ENCODE measurements at regions not wholly inside any gene's neighbourhood (a gene's known extent, or its start where the extent isn't known, plus 50 kb on each side); places are given as distances from the start of the nearest gene placed in this dataset.
"Not testable (repeated sequence)": the region's sequence is repeated elsewhere in the genome, so short reads cannot be mapped to it uniquely, and the experiment has no call there.

GRCh38 chrX:40224658-40225057, 126.9 kb upstream of the BCOR start:
- H3K27me3 ChIP-seq, result no peaks in the 10 kb centered on the region
- H3K4me1 ChIP-seq, result no peaks in the 10 kb centered on the region
- peaks cover 0 to 19% (median 0%) of the 10 kb centered on the region in 11 donors for H3K9me3 ChIP-seq
- no peaks in the 10 kb centered on the region for H3K36me3 ChIP-seq
- ATAC-seq (no peak), DNase-seq (no peak)
- no peak overlapping the region for H3K4me3 ChIP-seq
- 77 to 85% methylated on average over 2 of the region's 2 CpGs for WGBS, 2 donors
- intact Hi-C loops (cut with DNase I), result no loop called here
- TF ChIP-seq CTCF (IDR thresholded peaks at IDR 0.05), result no peak
- H3K27ac ChIP-seq, result no peak overlapping the region

- H3K4me1 ChIP-seq; intact Hi-C loops (cut with DNase I); H3K27ac ChIP-seq; H3K4me3 ChIP-seq; H3K27me3 ChIP-seq; ATAC-seq; DNase-seq; H3K36me3 ChIP-seq: not testable (repeated sequence)
- H3K9me3 ChIP-seq, result peaks cover 0 to 19% (median 0%) of the 10 kb centered on the region in 11 donors
Measured at GRCh38 chrX:40222612-40223011, 124.9 kb upstream of the BCOR start.

GRCh38 chrX:40213092-40213491, 115.3 kb upstream of the BCOR start:
- WGBS, 2 donors, result 87 to 89% methylated on average over 3 of the region's 3 CpGs
- Histone ChIP-seq H3K4me3 (no peak overlapping the region), H3K4me1 (no peaks in the 10 kb centered on the region), H3K27ac (no peak overlapping the region), H3K36me3 (no peaks in the 10 kb centered on the region), H3K9me3 (peaks cover 0 to 12% (median 0%) of the 10 kb centered on the region in 11 donors), H3K27me3 (no peaks in the 10 kb centered on the region)
- ATAC-seq (no peak), DNase-seq (no peak)
- no peak for TF ChIP-seq CTCF (IDR thresholded peaks at IDR 0.05)
- intact Hi-C loops (cut with DNase I), result no loop called here

DNA sequence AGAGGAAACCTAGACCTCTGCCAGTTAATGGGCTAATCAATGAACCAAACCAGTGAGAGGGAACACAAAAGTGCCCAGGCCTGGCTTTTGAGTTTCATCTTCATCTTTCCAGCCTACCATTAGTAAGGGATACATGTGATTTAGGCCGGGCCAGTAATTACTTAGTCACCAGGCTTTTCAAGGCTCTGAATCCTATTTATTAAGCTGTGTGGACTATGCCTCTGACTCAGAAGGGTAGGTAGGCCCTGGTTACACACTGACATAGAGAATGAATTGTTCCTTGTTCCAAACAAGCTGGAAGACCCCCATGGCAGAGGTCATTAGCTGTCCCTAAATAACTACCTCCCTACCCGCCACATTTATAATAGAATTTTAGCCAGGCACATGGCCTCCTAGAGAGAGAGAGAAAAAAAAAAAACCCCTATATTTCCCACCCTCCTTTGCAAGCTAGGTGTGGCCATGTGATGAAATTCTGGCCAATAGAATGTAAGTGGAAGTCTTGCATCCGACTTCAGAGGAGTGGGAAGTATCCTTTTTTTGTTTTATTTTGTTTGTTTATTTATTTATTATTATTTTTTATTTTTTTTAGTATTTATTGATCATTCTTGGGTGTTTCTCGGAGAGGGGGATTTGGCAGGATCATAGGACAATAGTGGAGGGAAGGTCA, 112.3 kb upstream of the BCOR start:
- no peak overlapping the region for H3K4me3 ChIP-seq
- peaks cover 0 to 12% (median 0%) of the 10 kb centered on the region in 11 donors for H3K9me3 ChIP-seq
- no peak for TF ChIP-seq CTCF (IDR thresholded peaks at IDR 0.05)
- ATAC-seq (no peak), DNase-seq (no peak)
- intact Hi-C loops (cut with DNase I), result no loop called here
- WGBS, 2 donors, result 91 to 100% methylated on average over 4 of the region's 4 CpGs
- H3K27ac ChIP-seq, result no peak overlapping the region
- H3K4me1 ChIP-seq, result peaks cover 0 to 6% (median 0%) of the 10 kb centered on the region in 9 donors
- no peaks in the 10 kb centered on the region for H3K36me3 ChIP-seq
- peaks cover 0 to 12% (median 0%) of the 10 kb centered on the region in 7 donors for H3K27me3 ChIP-seq

GRCh38 chrX:40207626-40208025, 109.9 kb upstream of the BCOR start:
- no peaks in the 10 kb centered on the region for H3K36me3 ChIP-seq
- peaks cover 0 to 6% (median 0%) of the 10 kb centered on the region in 9 donors for H3K4me1 ChIP-seq
- DNase-seq, result no peak
- 82 to 86% methylated on average over 4 of the region's 4 CpGs for WGBS, 2 donors
- peak in 1 of 8 donors; percentile 31 for ATAC-seq
- intact Hi-C loops (cut with DNase I), result no loop called here
- no peak for TF ChIP-seq CTCF (IDR thresholded peaks at IDR 0.05)
- peaks cover 0 to 5% (median 0%) of the 10 kb centered on the region in 11 donors for H3K9me3 ChIP-seq
- no peak overlapping the region for H3K4me3 ChIP-seq
- H3K27me3 ChIP-seq, result peaks cover 0 to 12% (median 0%) of the 10 kb centered on the region in 7 donors
- H3K27ac ChIP-seq, result no peak overlapping the region
